Upper lobe of left lung (tissue), 6 donors: ENCODE measurements at regions not wholly inside any gene's neighbourhood (a gene's known extent, or its start where the extent isn't known, plus 50 kb on each side); places are given as distances from the start of the nearest gene placed in this dataset.
A peak's percentile ranks its signal among the peaks of the same experiment; 100 is the strongest.

Experiments
- ATAC-seq, 2 donors: fragments of 200-7000 bp; cut with Tn5 transposase; one replicate each; pipeline ENCODE4 v1.9.1; 2022; ENCODE audit warnings: mild to moderate bottlenecking in 2 of 2, moderate library complexity in 2 of 2; ENCODE audit not compliant: low FRiP score in 2 of 2
- DNase-seq, 2 donors: peaks; one replicate each; pipeline ENCODE4 v3.0.0-alpha.2; 2019 to 2020
- H3K27ac ChIP-seq, 4 donors: fragments of 200-600 bp; sonication (generic); one replicate each; pipeline ENCODE4 v1.5.1; 2016 to 2019
- H3K27me3 ChIP-seq, 4 donors: fragments of 200-600 bp; sonication (generic); one replicate each; pipeline ENCODE4 v1.5.1; 2017 to 2019
- H3K36me3 ChIP-seq, 4 donors: fragments of 200-600 bp; sonication (generic); one replicate each; pipeline ENCODE4 v1.5.1; 2016 to 2019
- H3K4me1 ChIP-seq, 4 donors: fragments of 200-600 bp; sonication (generic); one replicate each; pipeline ENCODE4 v1.5.1; 2018 to 2019
- H3K4me3 ChIP-seq, 4 donors: fragments of 200-600 bp; sonication (generic); one replicate each; pipeline ENCODE4 v1.5.1; 2017 to 2019; ENCODE audit warnings: mild to moderate bottlenecking in 2 of 4, moderate library complexity in 1 of 4
- H3K9me3 ChIP-seq, 4 donors: fragments of 200-600 bp; sonication (generic); one replicate each; pipeline ENCODE4 v1.5.1; 2018 to 2019
- CTCF ChIP-seq, 6 experiments: fragments of 450-650 bp in 4 of 6; fragments of 200-600 bp in 2 of 6; sonication (generic) in 2 of 6; IDR thresholded peaks; one replicate each; pipeline ENCODE4 v1.5.1; 2016 to 2019; ENCODE audit warnings: antibody characterized with exemption in 6 of 6
- EP300 ChIP-seq, 4 donors: sonication (generic); formaldehyde crosslinking; IDR thresholded peaks; one replicate each; pipeline ENCODE4 v1.5.1; 2017; ENCODE audit warnings: antibody characterized with exemption in 4 of 4, control low read depth in 2 of 4
- POLR2A ChIP-seq, 4 donors: fragments of 450-650 bp; IDR thresholded peaks; one replicate each; pipeline ENCODE4 v1.5.1; 2016 to 2017; ENCODE audit warnings: antibody characterized with exemption in 4 of 4, mild to moderate bottlenecking in 2 of 4
- POLR2AphosphoS5 ChIP-seq, 2 donors: sonication (generic); formaldehyde crosslinking; IDR thresholded peaks; one replicate each; pipeline ENCODE4 v1.5.1; 2017; ENCODE audit warnings: antibody characterized with exemption in 2 of 2
- WGBS, 2 donors: methylation state at CpG; one replicate each; pipeline ENCODE4 v1.1.5; 2017 to 2018; 5-methylcytosine and 5-hydroxymethylcytosine counted together
- donor health status: DM: no; HTN: no; CAD: no; lungs with moderate emphysema.
- donor health status: DM: no; HTN: yes; CAD: no; lungs with severe emphysema.

- Histone ChIP-seq H3K4me3 (no peak overlapping the region), H3K36me3 (no peaks in the 10 kb centered on the region), H3K27ac (no peak overlapping the region), H3K9me3 (no peaks in the 10 kb centered on the region), H3K27me3 (no peaks in the 10 kb centered on the region), H3K4me1 (peaks cover 3 to 14% (median 9%) of the 10 kb centered on the region in 4 donors)
- no peak for ATAC-seq
- WGBS, 2 donors: 73 to 74% methylated on average over 3 of the region's 3 CpGs
- no peak for TF ChIP-seq CTCF (IDR thresholded peaks at IDR 0.05)
- no peak for TF ChIP-seq EP300 (IDR thresholded peaks at IDR 0.05)
- TF ChIP-seq POLR2A (IDR thresholded peaks at IDR 0.05): no peak
- TF ChIP-seq POLR2AphosphoS5 (IDR thresholded peaks at IDR 0.05): no peak
- DNase-seq: no peak
Observed at GRCh38 chr7:106183952-106184351, 71.8 kb upstream of the SYPL1 start.

- H3K36me3 ChIP-seq: no peaks in the 10 kb centered on the region
- peaks cover 6 to 19% (median 10%) of the 10 kb centered on the region in 4 donors for H3K4me1 ChIP-seq
- 97 to 100% methylated on average over 1 of the region's 1 CpG for WGBS, 2 donors
- no peaks in the 10 kb centered on the region for H3K9me3 ChIP-seq
- DNase-seq (no peak), ATAC-seq (no peak)
- no peak overlapping the region for H3K27ac ChIP-seq
- no peak overlapping the region for H3K4me3 ChIP-seq
- no peaks in the 10 kb centered on the region for H3K27me3 ChIP-seq
- TF ChIP-seq CTCF (IDR thresholded peaks at IDR 0.05) (no peak), POLR2A (IDR thresholded peaks at IDR 0.05) (no peak), POLR2AphosphoS5 (IDR thresholded peaks at IDR 0.05) (no peak), EP300 (IDR thresholded peaks at IDR 0.05) (no peak)
Observed at GRCh38 chr7:106182904-106183303, 70.8 kb upstream of the SYPL1 start.

- Histone ChIP-seq H3K36me3 (no peaks in the 10 kb centered on the region), H3K4me3 (no peak overlapping the region), H3K27ac (no peak overlapping the region), H3K4me1 (peaks cover 11 to 30% (median 19%) of the 10 kb centered on the region in 4 donors), H3K27me3 (no peaks in the 10 kb centered on the region), H3K9me3 (no peaks in the 10 kb centered on the region)
- ATAC-seq: no peak
- TF ChIP-seq POLR2AphosphoS5 (IDR thresholded peaks at IDR 0.05): no peak
- no peak for TF ChIP-seq EP300 (IDR thresholded peaks at IDR 0.05)
- no peak for TF ChIP-seq POLR2A (IDR thresholded peaks at IDR 0.05)
- no peak for TF ChIP-seq CTCF (IDR thresholded peaks at IDR 0.05)
- no peak for DNase-seq
- 82 to 83% methylated on average over 4 of the region's 4 CpGs for WGBS, 2 donors
Observed at GRCh38 chr7:106181658-106182265, 69.7 kb upstream of the SYPL1 start.

GRCh38 chr7:106180721-106181120, 68.6 kb upstream of the SYPL1 start:
- ATAC-seq (no peak), DNase-seq (no peak)
- WGBS, 2 donors: 95 to 97% methylated on average over 7 of the region's 7 CpGs
- H3K4me1 ChIP-seq: peaks cover 16 to 34% (median 24%) of the 10 kb centered on the region in 4 donors
- no peak overlapping the region for H3K4me3 ChIP-seq
- H3K36me3 ChIP-seq: no peaks in the 10 kb centered on the region
- no peak overlapping the region for H3K27ac ChIP-seq
- TF ChIP-seq POLR2A (IDR thresholded peaks at IDR 0.05): no peak
- no peaks in the 10 kb centered on the region for H3K9me3 ChIP-seq
- no peaks in the 10 kb centered on the region for H3K27me3 ChIP-seq

GRCh38 chr7:106179256-106179655, 67.1 kb upstream of the SYPL1 start:
- peak overlapping the region in 1 of 4 donors; percentile 60 for H3K27ac ChIP-seq

More at GRCh38 chr7:106179256-106179655, 67.1 kb upstream of the SYPL1 start:
- Histone ChIP-seq H3K27me3 (no peaks in the 10 kb centered on the region), H3K4me1 (peaks cover 16 to 34% (median 24%) of the 10 kb centered on the region in 4 donors), H3K4me3 (no peak overlapping the region), H3K9me3 (no peaks in the 10 kb centered on the region), H3K36me3 (no peaks in the 10 kb centered on the region)
- DNase-seq (no peak), ATAC-seq (no peak)
- 91 to 100% methylated on average over 1 to 4 of the region's 4 CpGs for WGBS, 2 donors
- no peak for TF ChIP-seq POLR2A (IDR thresholded peaks at IDR 0.05)
- TF ChIP-seq CTCF (IDR thresholded peaks at IDR 0.05): no peak
- TF ChIP-seq POLR2AphosphoS5 (IDR thresholded peaks at IDR 0.05): no peak
